Fibroblast of villous mesenchyme (primary cell): ENCODE measurements at regions not wholly inside any gene's neighbourhood (a gene's known extent, or its start where the extent isn't known, plus 50 kb on each side); places are given as distances from the start of the nearest gene placed in this dataset. TPM values are rescaled to one million over a fixed set of nuclear protein-coding genes. Genes with fewer than 3 reads are reported as not detected.

Source experiments
- DNase-seq: peaks from one replicate; pipeline ENCODE4 v3.0.0-alpha.2; 2010; ENCODE audit warnings: low read depth
- H3K4me3 ChIP-seq: 2 replicates; pipeline ENCODE4 v1.5.1; 2011; ENCODE audit warnings: low read depth, mild to moderate bottlenecking, low read length
- CTCF ChIP-seq: IDR thresholded peaks from 2 replicates; pipeline ENCODE4 v1.5.1; 2012; ENCODE audit warnings: low read depth, mild to moderate bottlenecking, low read length; ENCODE audit not compliant: insufficient read depth
- small RNA-seq: library from RNA; depleted of rRNA; stranded (forward); fragments of <200 nt; gene quantifications from one replicate; pipeline ENCODE3, GENCODE V24; 2012

GRCh38 chr18:22113144-22113844, 56.1 kb upstream of the GATA6 start:
- no peak for TF ChIP-seq CTCF
- no peak overlapping the region for H3K4me3 ChIP-seq
- DNase-seq: no peak

- no peak overlapping the region for H3K4me3 ChIP-seq
- DNase-seq: no peak
- TF ChIP-seq CTCF: no peak
These were observed 54.7 kb upstream of the GATA6 start for GRCh38 chr18:22114526-22115321.

GRCh38 chr18:22115573-22115972, 53.8 kb upstream of the GATA6 start:
- no peak for TF ChIP-seq CTCF
- H3K4me3 ChIP-seq: no peak overlapping the region
- DNase-seq: no peak

Small RNAs in the stretch of these regions (small RNA-seq; reads per million reads assigned to genes)
- not detected for gene RNA5SP451
